GM12891 (cell line): ENCODE measurements at regions not wholly inside any gene's neighbourhood (a gene's known extent, or its start where the extent isn't known, plus 50 kb on each side); places are given as distances from the start of the nearest gene placed in this dataset.

ENCODE experiments used
- POLR2A ChIP-seq: IDR thresholded peaks from 2 replicates; pipeline ENCODE4 v1.6.1; 2011; ENCODE audit warnings: low read depth, low read length, control low read depth
- POLR2AphosphoS5 ChIP-seq: IDR thresholded peaks from 2 replicates; pipeline ENCODE4 v1.6.1; 2011; ENCODE audit warnings: low read depth, low read length, control low read depth
- POU2F2 ChIP-seq: IDR thresholded peaks from 2 replicates; pipeline ENCODE4 v1.6.1; 2011; ENCODE audit warnings: low read depth, mild to moderate bottlenecking, control low read depth, low read length, moderate library complexity
- SPI1 ChIP-seq: IDR thresholded peaks from 2 replicates; pipeline ENCODE4 v1.6.1; 2011; ENCODE audit warnings: low read depth, low read length, control low read depth
- TAF1 ChIP-seq: IDR thresholded peaks from 2 replicates; pipeline ENCODE4 v1.6.1; 2011; ENCODE audit warnings: low read depth, low read length, control low read depth

DNA sequence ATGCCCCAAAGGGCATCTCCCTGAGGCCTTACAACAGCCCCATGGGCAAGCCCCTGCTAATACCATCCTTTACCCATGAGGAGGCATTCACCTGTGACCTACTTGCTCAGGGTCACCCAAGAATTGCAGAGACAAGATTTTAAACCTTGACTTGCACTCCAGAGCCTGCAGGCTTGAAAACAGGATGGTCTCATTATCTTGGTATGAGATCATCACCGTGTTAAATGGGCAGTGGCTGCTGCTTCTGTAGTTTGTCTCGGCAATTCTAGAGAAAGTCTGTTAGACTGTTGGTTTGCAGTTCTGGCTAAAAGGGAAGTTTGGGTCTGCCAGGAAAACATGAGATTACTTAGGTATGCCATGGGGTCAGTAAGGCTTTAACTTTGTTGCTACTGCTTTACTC, 698.9 kb downstream of the GALR1 start:
- TF ChIP-seq POLR2AphosphoS5 (no peak), POLR2A (no peak), TAF1 (no peak), SPI1 (no peak), POU2F2 (no peak)
